Fibroblast of lung (primary cell): ENCODE measurements at regions not wholly inside any gene's neighbourhood (a gene's known extent, or its start where the extent isn't known, plus 50 kb on each side); places are given as distances from the start of the nearest gene placed in this dataset.
"Not testable (repeated sequence)": the region's sequence is repeated elsewhere in the genome, so short reads cannot be mapped to it uniquely, and the experiment has no call there.

Source experiments
- DNase-seq, 2 donors: peaks; one replicate each; pipeline versions ENCODE4 v3.0.0 to v3.0.0-alpha.2; 2010; ENCODE audit warnings: low read depth in 2 of 2
- H2AFZ ChIP-seq: 2 replicates; pipeline ENCODE4 v1.5.1; 2012; ENCODE audit warnings: low read length, control low read depth, inconsistent platforms
- H3K27ac ChIP-seq: 2 replicates; pipeline ENCODE4 v1.5.1; 2011; ENCODE audit warnings: low read length, control low read depth; ENCODE audit not compliant: insufficient read depth
- H3K27me3 ChIP-seq: 2 replicates; pipeline ENCODE4 v1.5.1; 2011; ENCODE audit warnings: mild to moderate bottlenecking, low read length; ENCODE audit not compliant: control insufficient read depth, insufficient read depth
- H3K36me3 ChIP-seq: 2 replicates; pipeline ENCODE4 v1.5.1; 2011; ENCODE audit warnings: low read length; ENCODE audit not compliant: control insufficient read depth, insufficient read depth
- H3K4me1 ChIP-seq: 2 replicates; pipeline ENCODE4 v1.5.1; 2011; ENCODE audit warnings: low read length; ENCODE audit not compliant: control insufficient read depth, insufficient read depth; ENCODE audit errors: extremely low read depth
- H3K4me2 ChIP-seq: 2 replicates; pipeline ENCODE4 v1.5.1; 2011; ENCODE audit warnings: low read length, control low read depth; ENCODE audit not compliant: insufficient read depth; ENCODE audit errors: extremely low read depth
- H3K4me3 ChIP-seq, 4 experiments: fragments of 200-600 bp in 1 of 4; sonication (generic) in 1 of 4; replicated peaks in 1 of 4; 2 replicates each; pipeline ENCODE4 v1.5.1; 2011 to 2016; ENCODE audit warnings: low read length in 4 of 4, low read depth in 3 of 4, mild to moderate bottlenecking in 3 of 4, control low read depth in 2 of 4, inconsistent platforms in 1 of 4, mixed read lengths in 1 of 4; ENCODE audit not compliant: insufficient read depth in 1 of 4; ENCODE audit errors: control extremely low read depth in 1 of 4
- H3K79me2 ChIP-seq: 2 replicates; pipeline ENCODE4 v1.5.1; 2012; ENCODE audit warnings: mild to moderate bottlenecking, low read length, inconsistent platforms; ENCODE audit not compliant: control insufficient read depth, insufficient read depth
- H3K9ac ChIP-seq: 2 replicates; pipeline ENCODE4 v1.5.1; 2011; ENCODE audit warnings: mild to moderate bottlenecking, low read length, control low read depth; ENCODE audit not compliant: insufficient read depth
- H3K9me3 ChIP-seq: 2 replicates; pipeline ENCODE4 v1.5.1; 2012; ENCODE audit warnings: low read depth, low read length; ENCODE audit not compliant: control insufficient read depth, insufficient read depth
- H4K20me1 ChIP-seq: 2 replicates; pipeline ENCODE4 v1.5.1; 2011; ENCODE audit warnings: low read length; ENCODE audit not compliant: control insufficient read depth, insufficient read depth; ENCODE audit errors: extremely low read depth
- EZH2 ChIP-seq: IDR thresholded peaks from 2 replicates; pipeline ENCODE4 v1.5.1; 2012; ENCODE audit warnings: low read length, control low read depth, mild to moderate bottlenecking; ENCODE audit errors: missing control alignments
- TF ChIP-seq, protein P1 (sequence below), 2 donors: IDR thresholded peaks in 1 of 2; conservative IDR thresholded peaks in 1 of 2; 1 replicate in 1 of 2; 2 replicates in 1 of 2; pipeline ENCODE4 v1.5.1; 2011 to 2012; ENCODE audit warnings: low read length in 2 of 2, control low read depth in 1 of 2, inconsistent platforms in 1 of 2, low read depth in 1 of 2, mild to moderate bottlenecking in 1 of 2

DNA sequence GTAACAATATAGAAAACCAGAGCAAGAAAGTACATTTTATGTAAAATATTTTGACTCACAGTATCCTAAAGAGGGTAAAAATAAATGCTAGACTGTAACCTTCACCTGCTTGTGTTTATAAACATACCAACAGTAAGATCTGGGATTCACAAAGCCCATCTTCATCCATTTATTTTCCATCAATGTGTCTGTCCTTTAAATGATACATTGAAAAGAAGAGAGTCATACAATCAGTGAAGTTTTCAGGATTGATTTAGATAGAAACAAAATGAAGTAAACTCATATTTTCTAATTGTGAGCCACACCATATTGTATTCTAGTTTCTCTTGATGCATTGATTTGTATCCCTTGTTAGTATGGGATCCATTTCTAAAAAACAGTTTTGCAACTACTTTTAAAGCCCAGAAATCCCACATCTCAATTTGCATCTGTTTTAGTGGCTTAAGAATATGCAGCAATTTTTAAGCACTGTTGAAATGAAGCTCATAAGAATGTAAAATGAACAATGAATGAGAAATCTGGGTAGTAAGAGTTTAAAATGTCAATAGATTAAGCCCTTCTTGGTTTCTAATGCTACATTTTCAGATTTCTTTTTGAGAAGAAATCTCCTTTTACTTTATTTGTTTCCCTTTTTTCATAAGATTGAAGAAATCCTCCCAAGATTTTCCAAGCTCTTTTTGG, 548.1 kb upstream of the ADGRL2 start:
- Histone ChIP-seq H3K4me3 (no peak overlapping the region), H3K27me3 (no peaks in the 10 kb centered on the region), H3K4me1 (no peaks in the 10 kb centered on the region), H3K79me2 (no peaks in the 10 kb centered on the region), H3K9ac (no peak overlapping the region), H3K27ac (no peak overlapping the region), H2AFZ (no peak overlapping the region), H4K20me1 (no peaks in the 10 kb centered on the region), H3K36me3 (no peaks in the 10 kb centered on the region), H3K4me2 (no peak overlapping the region), H3K9me3 (no peaks in the 10 kb centered on the region)
- TF ChIP-seq, protein P1, sequence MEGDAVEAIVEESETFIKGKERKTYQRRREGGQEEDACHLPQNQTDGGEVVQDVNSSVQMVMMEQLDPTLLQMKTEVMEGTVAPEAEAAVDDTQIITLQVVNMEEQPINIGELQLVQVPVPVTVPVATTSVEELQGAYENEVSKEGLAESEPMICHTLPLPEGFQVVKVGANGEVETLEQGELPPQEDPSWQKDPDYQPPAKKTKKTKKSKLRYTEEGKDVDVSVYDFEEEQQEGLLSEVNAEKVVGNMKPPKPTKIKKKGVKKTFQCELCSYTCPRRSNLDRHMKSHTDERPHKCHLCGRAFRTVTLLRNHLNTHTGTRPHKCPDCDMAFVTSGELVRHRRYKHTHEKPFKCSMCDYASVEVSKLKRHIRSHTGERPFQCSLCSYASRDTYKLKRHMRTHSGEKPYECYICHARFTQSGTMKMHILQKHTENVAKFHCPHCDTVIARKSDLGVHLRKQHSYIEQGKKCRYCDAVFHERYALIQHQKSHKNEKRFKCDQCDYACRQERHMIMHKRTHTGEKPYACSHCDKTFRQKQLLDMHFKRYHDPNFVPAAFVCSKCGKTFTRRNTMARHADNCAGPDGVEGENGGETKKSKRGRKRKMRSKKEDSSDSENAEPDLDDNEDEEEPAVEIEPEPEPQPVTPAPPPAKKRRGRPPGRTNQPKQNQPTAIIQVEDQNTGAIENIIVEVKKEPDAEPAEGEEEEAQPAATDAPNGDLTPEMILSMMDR (conservative IDR thresholded peaks at IDR 0.05 in 1 of 2, IDR thresholded peaks at IDR 0.05 in 1 of 2; ENCODE audit: low read depth in 1 of 2, low read length in 2 of 2) = no peak
- no peak for TF ChIP-seq EZH2
- no peak for DNase-seq

DNA sequence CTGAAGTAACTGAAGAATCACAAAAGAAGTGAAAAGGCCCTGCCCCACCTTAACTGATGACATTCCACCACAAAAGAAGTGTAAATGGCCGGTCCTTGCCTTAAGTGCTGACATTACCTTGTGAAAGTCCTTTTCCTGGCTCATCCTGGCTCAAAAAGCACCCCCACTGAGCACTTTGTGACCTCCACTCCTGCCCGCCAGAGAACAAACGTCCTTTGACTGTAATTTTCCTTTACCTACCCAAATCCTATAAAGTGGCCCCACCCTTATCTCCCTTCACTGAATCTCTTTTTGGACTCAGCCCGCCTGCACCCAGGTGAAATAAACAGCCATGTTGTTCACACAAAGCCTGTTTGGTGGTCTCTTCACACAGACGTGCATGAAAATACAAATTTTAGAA, 549.9 kb upstream of the ADGRL2 start:
- H3K79me2 ChIP-seq, H4K20me1 ChIP-seq, H3K9me3 ChIP-seq, H3K36me3 ChIP-seq, H3K4me1 ChIP-seq, H3K4me3 ChIP-seq, H3K4me2 ChIP-seq, H2AFZ ChIP-seq, H3K27me3 ChIP-seq, H3K27ac ChIP-seq, DNase-seq, H3K9ac ChIP-seq: not testable (repeated sequence)

DNA sequence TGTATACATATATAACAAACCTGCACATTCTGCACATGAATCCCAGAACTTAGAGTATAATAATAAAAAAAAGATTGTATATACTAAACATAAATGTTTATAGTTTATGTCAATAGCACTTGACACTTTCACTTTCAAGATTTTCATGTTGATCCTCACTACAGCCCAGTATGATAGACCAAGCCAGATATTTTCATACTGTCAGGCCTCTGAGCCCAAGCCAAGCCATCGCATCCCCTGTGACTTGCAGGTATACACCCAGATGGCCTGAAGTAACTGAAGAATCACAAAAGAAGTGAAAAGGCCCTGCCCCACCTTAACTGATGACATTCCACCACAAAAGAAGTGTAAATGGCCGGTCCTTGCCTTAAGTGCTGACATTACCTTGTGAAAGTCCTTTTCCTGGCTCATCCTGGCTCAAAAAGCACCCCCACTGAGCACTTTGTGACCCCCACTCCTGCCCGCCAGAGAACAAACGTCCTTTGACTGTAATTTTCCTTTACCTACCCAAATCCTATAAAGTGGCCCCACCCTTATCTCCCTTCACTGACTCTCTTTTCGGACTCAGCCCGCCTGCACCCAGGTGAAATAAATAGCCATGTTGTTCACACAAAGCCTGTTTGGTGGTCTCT, 555.5 kb upstream of the ADGRL2 start:
- H3K4me2 ChIP-seq, H3K79me2 ChIP-seq, H2AFZ ChIP-seq, H3K36me3 ChIP-seq, H3K27me3 ChIP-seq, DNase-seq, H4K20me1 ChIP-seq, H3K4me1 ChIP-seq, H3K4me3 ChIP-seq, H3K27ac ChIP-seq, H3K9me3 ChIP-seq, H3K9ac ChIP-seq: not testable (repeated sequence)

DNA sequence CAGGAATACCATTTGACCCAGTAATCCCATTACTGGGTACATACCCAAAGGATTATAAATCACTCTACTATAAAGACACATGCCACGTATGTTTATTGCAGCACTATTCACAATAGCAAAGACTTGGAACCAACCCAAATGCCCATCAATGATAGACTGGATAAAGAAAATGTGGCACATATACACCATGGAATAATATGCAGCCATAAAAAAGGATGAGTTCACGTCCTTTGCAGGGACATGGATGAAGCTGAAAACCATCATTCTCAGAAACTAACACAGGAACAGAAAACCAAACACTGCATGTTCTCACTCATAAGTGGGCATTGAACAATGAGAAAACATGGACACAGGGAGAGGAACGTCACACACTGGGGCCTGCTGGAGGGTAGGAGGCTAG, 556.1 kb upstream of the ADGRL2 start:
- not testable (repeated sequence) for H4K20me1 ChIP-seq, H3K27ac ChIP-seq, H3K4me1 ChIP-seq, H3K4me3 ChIP-seq, H3K27me3 ChIP-seq, H3K79me2 ChIP-seq, H3K9me3 ChIP-seq, DNase-seq, H3K4me2 ChIP-seq, H3K36me3 ChIP-seq, H3K9ac ChIP-seq, H2AFZ ChIP-seq
